Lower lobe of right lung (tissue), 2 donors: ENCODE measurements at regions not wholly inside any gene's neighbourhood (a gene's known extent, or its start where the extent isn't known, plus 50 kb on each side); places are given as distances from the start of the nearest gene placed in this dataset.

Experiments
- ATAC-seq, 2 donors: fragments of 200-7000 bp; cut with Tn5 transposase; one replicate each; pipeline ENCODE4 v1.9.1; 2020 to 2022; ENCODE audit warnings: mild to moderate bottlenecking in 2 of 2, moderate library complexity in 2 of 2
- DNase-seq: peaks from one replicate; pipeline ENCODE4 v3.0.0-alpha.2; 2020
- H3K27ac ChIP-seq: fragments of 200-600 bp; one replicate; pipeline ENCODE4 v1.8.0; 2022
- H3K27me3 ChIP-seq: fragments of 200-600 bp; one replicate; pipeline ENCODE4 v1.8.0; 2022; ENCODE audit warnings: low read depth
- H3K36me3 ChIP-seq: fragments of 200-600 bp; one replicate; pipeline ENCODE4 v1.8.0; 2022; ENCODE audit warnings: mild to moderate bottlenecking
- H3K4me1 ChIP-seq: fragments of 200-600 bp; one replicate; pipeline ENCODE4 v1.8.0; 2022
- H3K4me3 ChIP-seq: fragments of 200-600 bp; one replicate; pipeline ENCODE4 v1.8.0; 2022; ENCODE audit warnings: mild to moderate bottlenecking
- H3K9me3 ChIP-seq: fragments of 200-600 bp; one replicate; pipeline ENCODE4 v1.8.0; 2022
- CTCF ChIP-seq: fragments of 200-600 bp; IDR thresholded peaks from one replicate; pipeline ENCODE4 v1.8.0; 2022; ENCODE audit warnings: antibody characterized with exemption, mild to moderate bottlenecking
- intact Hi-C: fragments of 100-400 bp; cut with DNase I; formaldehyde crosslinking; loops from one replicate; pipeline ENCODE4 v1.11.0; 2022
- donor health status: DM: no; HTN: yes; CAD: no; lungs with severe emphysema.

- no peak for DNase-seq
- no peak overlapping the region for H3K27ac ChIP-seq
- no peaks in the 10 kb centered on the region for H3K4me1 ChIP-seq
- H3K9me3 ChIP-seq: no peaks in the 10 kb centered on the region
- H3K4me3 ChIP-seq: no peak overlapping the region
- TF ChIP-seq CTCF: no peak
- no peaks in the 10 kb centered on the region for H3K27me3 ChIP-seq
- no peak for ATAC-seq
- intact Hi-C loops: no loop called here
- no peaks in the 10 kb centered on the region for H3K36me3 ChIP-seq
These were observed 316.8 kb downstream of the PAX3 start for GRCh38 chr2:221981912-221982470.

GRCh38 chr2:221975151-221975550 is 323.6 kb downstream of the PAX3 start:
- ATAC-seq: no peak
- Histone ChIP-seq H3K9me3 (no peaks in the 10 kb centered on the region), H3K4me1 (no peaks in the 10 kb centered on the region), H3K27ac (no peak overlapping the region), H3K4me3 (no peak overlapping the region), H3K27me3 (no peaks in the 10 kb centered on the region), H3K36me3 (no peaks in the 10 kb centered on the region)
- TF ChIP-seq CTCF: no peak
- no peak for DNase-seq
- intact Hi-C loops: no loop called here

GRCh38 chr2:221973902-221974301 is 324.9 kb downstream of the PAX3 start:
- H3K4me1 ChIP-seq: no peaks in the 10 kb centered on the region
- H3K9me3 ChIP-seq: no peaks in the 10 kb centered on the region
- H3K4me3 ChIP-seq: no peak overlapping the region
- intact Hi-C loops: no loop called here
- no peak for TF ChIP-seq CTCF
- no peaks in the 10 kb centered on the region for H3K36me3 ChIP-seq
- no peaks in the 10 kb centered on the region for H3K27me3 ChIP-seq
- H3K27ac ChIP-seq: no peak overlapping the region
- DNase-seq (no peak), ATAC-seq (no peak)

- no peaks in the 10 kb centered on the region for H3K9me3 ChIP-seq
- no peak overlapping the region for H3K27ac ChIP-seq
- no peak for ATAC-seq
- no peak for DNase-seq
- H3K4me3 ChIP-seq: no peak overlapping the region
- no peaks in the 10 kb centered on the region for H3K27me3 ChIP-seq
- no peaks in the 10 kb centered on the region for H3K4me1 ChIP-seq
- no peak for TF ChIP-seq CTCF
- no peaks in the 10 kb centered on the region for H3K36me3 ChIP-seq
- intact Hi-C loops: no loop called here
These were observed 325.3 kb downstream of the PAX3 start for GRCh38 chr2:221973502-221973901.

GRCh38 chr2:221972813-221973478 is 325.9 kb downstream of the PAX3 start:
- intact Hi-C loops: no loop called here
- no peaks in the 10 kb centered on the region for H3K27me3 ChIP-seq
- H3K9me3 ChIP-seq: no peaks in the 10 kb centered on the region
- H3K27ac ChIP-seq: no peak overlapping the region
- H3K36me3 ChIP-seq: no peaks in the 10 kb centered on the region
- peak in 1 of 2 donors; percentile 9 for ATAC-seq
- no peak for TF ChIP-seq CTCF
- no peak for DNase-seq
- H3K4me3 ChIP-seq: no peak overlapping the region
- no peaks in the 10 kb centered on the region for H3K4me1 ChIP-seq
